ENCODE measurements at regions not wholly inside any gene's neighbourhood (a gene's known extent, or its start where the extent isn't known, plus 50 kb on each side); places are given as distances from the start of the nearest gene placed in this dataset.

DNA sequence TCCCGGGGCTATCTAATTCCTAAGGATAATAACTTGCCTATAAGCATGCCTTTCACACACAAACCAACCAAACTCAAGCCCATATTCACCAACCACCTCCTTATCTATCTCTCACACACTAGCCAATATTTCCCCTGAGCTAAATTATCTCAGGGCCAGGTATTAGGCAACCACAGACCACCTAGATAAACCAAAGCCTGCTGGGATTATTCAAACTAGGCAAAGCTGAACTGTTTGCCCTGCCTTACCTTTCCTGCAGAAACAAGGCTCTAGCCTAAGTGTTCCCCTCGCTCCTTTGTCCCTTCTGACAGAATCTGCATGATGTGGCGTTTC lies 114.7 kb upstream of the EEA1 start:
- no peak for TF ChIP-seq GATA2 (IDR thresholded peaks at IDR 0.05; ENCODE audit: low read depth, low read length)
- TF ChIP-seq GATA3 (IDR thresholded peaks at IDR 0.05; ENCODE audit: low read depth, low read length): no peak

DNA sequence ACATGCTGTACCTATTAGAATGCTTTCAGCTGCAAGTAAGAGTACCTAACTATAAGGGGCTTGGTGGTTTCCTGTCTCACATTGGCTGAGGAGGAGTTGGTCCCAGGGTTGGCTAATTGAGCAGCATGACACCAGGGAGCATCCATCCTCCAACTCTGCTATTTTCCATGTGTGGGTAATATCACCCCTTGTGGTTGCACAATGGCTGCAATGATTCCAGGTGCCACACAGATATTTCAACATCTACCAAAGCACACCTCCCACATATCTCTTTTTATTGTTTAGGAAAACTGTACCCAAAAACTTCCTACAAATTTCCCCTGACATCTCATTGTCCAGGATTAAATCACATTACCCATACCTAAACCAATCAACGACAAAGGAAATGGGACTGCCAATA lies 118.0 kb upstream of the EEA1 start:
- TF ChIP-seq GATA3 (IDR thresholded peaks at IDR 0.05; ENCODE audit: low read depth, low read length) (no peak), GATA2 (IDR thresholded peaks at IDR 0.05; ENCODE audit: low read depth, low read length) (no peak)

- TF ChIP-seq GATA3 (IDR thresholded peaks at IDR 0.05; ENCODE audit: low read depth, low read length) (no peak), GATA2 (IDR thresholded peaks at IDR 0.05; ENCODE audit: low read depth, low read length) (no peak)
Observed at GRCh38 chr12:93048656-93049055, 119.6 kb upstream of the EEA1 start.

DNA sequence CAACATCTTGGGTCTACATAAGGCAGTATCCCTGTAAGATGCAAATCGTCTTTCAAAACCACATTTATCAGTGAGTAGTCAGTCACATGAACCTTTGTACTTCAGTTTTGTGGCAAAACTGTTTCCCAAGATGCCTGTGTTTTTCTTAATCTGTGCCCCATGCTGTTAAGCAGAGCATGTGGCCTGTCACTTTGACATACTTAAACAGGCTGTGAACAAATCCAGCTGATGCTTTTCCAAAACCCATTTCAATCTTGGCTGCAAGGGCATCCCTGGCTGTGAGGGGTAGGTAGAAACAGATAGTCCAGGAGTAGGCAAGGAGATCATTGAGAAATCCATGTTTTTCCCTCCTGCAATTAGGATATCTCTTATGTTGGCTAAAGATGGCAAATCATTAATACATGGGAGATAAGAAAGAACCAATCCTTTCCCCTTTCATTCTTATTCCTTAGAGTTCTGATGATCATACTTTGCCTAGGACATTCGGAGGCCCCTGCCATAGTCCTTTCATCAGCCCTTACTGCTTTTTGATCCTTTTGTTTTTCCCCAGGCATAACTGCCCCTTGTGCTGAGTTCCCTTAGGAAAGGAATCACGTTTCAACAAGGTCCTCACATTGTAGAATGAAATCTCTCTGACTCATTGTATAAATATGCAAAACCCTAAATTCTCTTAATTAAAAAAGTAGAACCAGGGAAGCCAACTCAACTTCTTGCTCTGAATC lies 121.1 kb upstream of the EEA1 start:
- TF ChIP-seq GATA3 (IDR thresholded peaks at IDR 0.05; ENCODE audit: low read depth, low read length) (no peak), GATA2 (IDR thresholded peaks at IDR 0.05; ENCODE audit: low read depth, low read length) (no peak)

GRCh38 chr12:93050748-93051081 lies 121.6 kb upstream of the EEA1 start:
- TF ChIP-seq GATA3 (IDR thresholded peaks at IDR 0.05; ENCODE audit: low read depth, low read length): no peak
- no peak for TF ChIP-seq GATA2 (IDR thresholded peaks at IDR 0.05; ENCODE audit: low read depth, low read length)

DNA sequence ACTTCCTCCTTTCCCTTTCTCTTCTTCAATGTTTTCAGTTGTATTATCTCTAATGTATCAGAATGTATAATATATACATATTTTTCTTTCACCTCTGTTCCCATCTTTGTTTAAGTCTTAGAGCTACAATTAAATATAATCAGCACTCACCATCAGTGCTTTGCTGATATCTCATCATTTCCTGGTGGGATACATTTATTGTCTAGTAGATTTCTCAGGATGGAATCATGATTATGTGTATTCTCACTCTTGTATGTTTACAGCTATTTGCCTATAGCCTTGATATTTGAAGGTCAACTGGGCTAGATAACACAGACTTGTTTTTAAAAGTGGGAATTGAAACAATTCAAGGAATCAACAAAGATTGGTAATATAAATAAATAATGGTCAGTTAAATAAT lies 124.9 kb upstream of the EEA1 start:
- no peak for TF ChIP-seq GATA2 (IDR thresholded peaks at IDR 0.05; ENCODE audit: low read depth, low read length)

DNA sequence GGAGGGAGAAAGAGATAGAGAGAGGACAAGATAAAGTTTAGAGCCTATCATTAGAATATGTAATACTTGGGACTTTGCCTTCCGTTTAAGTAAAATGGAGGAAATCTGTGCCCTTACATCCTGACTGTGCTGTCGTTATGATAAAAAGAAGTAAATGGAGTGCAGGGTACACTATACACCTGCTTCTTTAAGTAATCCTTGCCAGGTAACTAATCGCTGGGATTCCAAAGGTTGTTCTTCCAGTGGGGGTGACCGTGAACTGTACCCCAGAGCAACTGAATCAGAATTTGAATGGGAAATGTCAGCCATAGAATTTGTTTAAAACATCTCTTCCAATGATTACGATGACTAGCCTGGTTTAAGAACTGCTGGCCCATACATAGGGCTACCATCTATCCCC lies 126.1 kb upstream of the EEA1 start:
- TF ChIP-seq GATA2 (IDR thresholded peaks at IDR 0.05; ENCODE audit: low read depth, low read length): no peak
- TF ChIP-seq GATA3 (IDR thresholded peaks at IDR 0.05; ENCODE audit: low read depth, low read length): no peak

- TF ChIP-seq GATA3 (IDR thresholded peaks at IDR 0.05; ENCODE audit: low read depth, low read length) (no peak), GATA2 (IDR thresholded peaks at IDR 0.05; ENCODE audit: low read depth, low read length) (no peak)
Observed at GRCh38 chr12:93056971-93057535, 128.0 kb upstream of the EEA1 start.

- TF ChIP-seq GATA2 (IDR thresholded peaks at IDR 0.05; ENCODE audit: low read depth, low read length) (no peak), GATA3 (IDR thresholded peaks at IDR 0.05; ENCODE audit: low read depth, low read length) (no peak)
Observed at GRCh38 chr12:93058280-93058679, 129.2 kb upstream of the EEA1 start.

DNA sequence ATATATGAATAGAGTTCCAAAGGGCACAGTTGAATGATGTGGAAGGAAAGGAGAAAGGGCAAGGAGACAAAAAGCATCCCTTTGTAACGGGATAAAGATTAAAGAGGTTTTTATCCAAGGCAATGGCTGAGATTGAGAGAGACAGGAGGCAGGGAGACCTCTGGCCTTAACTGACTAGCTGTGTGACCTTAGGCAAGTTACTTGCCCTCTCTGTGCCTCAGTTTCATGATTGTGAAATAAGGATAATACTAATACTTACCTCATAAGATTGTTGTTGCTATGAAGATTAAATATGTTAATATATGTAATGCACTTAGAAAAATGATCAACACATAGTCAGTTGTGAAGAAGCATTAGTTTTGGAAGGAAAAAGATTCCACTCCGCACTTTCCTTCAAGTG lies 130.2 kb upstream of the EEA1 start:
- TF ChIP-seq GATA3 (IDR thresholded peaks at IDR 0.05; ENCODE audit: low read depth, low read length) (no peak), GATA2 (IDR thresholded peaks at IDR 0.05; ENCODE audit: low read depth, low read length) (no peak)

GRCh38 chr12:93059925-93060665 lies 131.0 kb upstream of the EEA1 start:
- TF ChIP-seq GATA3 (IDR thresholded peaks at IDR 0.05; ENCODE audit: low read depth, low read length) (no peak), GATA2 (IDR thresholded peaks at IDR 0.05; ENCODE audit: low read depth, low read length) (no peak)

GRCh38 chr12:93060666-93061472 lies 131.8 kb upstream of the EEA1 start:
- TF ChIP-seq GATA3 (IDR thresholded peaks at IDR 0.05; ENCODE audit: low read depth, low read length) (no peak), GATA2 (IDR thresholded peaks at IDR 0.05; ENCODE audit: low read depth, low read length) (no peak)

DNA sequence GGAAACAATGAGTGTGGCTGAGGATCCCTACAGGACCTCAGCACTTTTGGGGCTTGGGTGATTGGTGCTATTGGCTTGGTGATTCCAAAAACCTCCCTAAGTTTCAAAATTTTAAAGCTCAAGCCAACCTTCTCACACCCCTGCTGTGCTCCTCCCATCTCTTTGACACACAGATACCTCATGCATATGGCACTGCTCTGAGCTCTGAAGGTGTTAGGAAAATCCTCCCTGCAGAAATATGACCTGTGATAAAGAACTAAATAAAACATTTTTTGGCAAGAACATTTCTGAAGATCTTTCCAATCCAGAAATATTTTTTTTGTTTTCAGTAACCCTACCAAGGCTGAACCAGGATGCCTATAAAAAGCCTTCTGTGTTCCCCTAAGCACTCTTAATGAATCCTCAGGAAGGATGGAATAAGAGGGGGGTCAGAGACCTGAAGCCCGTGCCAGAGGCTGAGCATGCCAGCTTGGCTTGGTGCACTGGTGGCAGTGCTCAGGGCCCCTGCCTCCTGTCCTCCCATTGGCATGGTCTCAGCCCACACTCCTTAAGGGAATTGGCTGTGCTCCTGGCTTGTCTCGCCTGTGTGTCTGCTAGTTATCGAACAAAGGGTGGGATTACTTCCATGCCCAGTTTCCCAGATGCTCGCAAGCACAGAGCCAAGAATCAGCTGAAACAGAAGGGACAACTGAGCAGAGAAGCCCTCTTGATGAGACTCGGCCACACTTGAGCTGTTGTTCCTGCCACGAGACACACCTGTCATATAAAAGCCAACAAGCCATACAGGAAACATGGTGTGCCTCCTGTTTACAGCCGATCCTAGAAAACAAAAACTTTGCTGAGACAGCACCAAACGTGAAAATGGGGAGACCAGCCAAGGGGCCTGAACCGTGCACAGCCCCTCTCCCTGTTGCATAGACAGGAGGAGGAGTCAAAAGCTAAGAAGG lies 132.7 kb upstream of the EEA1 start:
- TF ChIP-seq GATA2 (IDR thresholded peaks at IDR 0.05; ENCODE audit: low read depth, low read length) (no peak), GATA3 (IDR thresholded peaks at IDR 0.05; ENCODE audit: low read depth, low read length) (no peak)

Measured in SH-SY5Y (cell line).